Activated CD4-positive, alpha-beta T cell treated with anti-CD3 and anti-CD28 coated beads, Interleukin-2, amount 10 ng/mL, durations not matched to agents 7 days and 5 days (primary cell): ENCODE measurements at regions not wholly inside any gene's neighbourhood (a gene's known extent, or its start where the extent isn't known, plus 50 kb on each side); places are given as distances from the start of the nearest gene placed in this dataset.
"Not testable (repeated sequence)": the region's sequence is repeated elsewhere in the genome, so short reads cannot be mapped to it uniquely, and the experiment has no call there.

Experiments used
- CTCF ChIA-PET: fragments of 350-600 bp; sonication (Branson Sonifier 250); formaldehyde crosslinking; loops from one replicate; lab custom pipeline; 2021; ENCODE audit warnings: antibody characterized with exemption; lab: Charles Lee
- POLR2A ChIA-PET: fragments of 350-600 bp; sonication (Branson Sonifier 250); formaldehyde crosslinking; loops from one replicate; lab custom pipeline; 2021; ENCODE audit warnings: antibody characterized with exemption; lab: Charles Lee
- DNase-seq: peaks from one replicate; pipeline ENCODE4 v3.0.0-alpha.2; 2020
- H3K27ac Mint-ChIP-seq: one replicate; pipeline ENCODE4 v1.8.0; 2021; ENCODE audit warnings: mild to moderate bottlenecking, moderate library complexity, mixed read lengths
- H3K27me3 Mint-ChIP-seq: one replicate; pipeline ENCODE4 v1.8.0; 2021; ENCODE audit warnings: mixed read lengths
- H3K36me3 Mint-ChIP-seq: one replicate; pipeline ENCODE4 v1.8.0; 2021; ENCODE audit warnings: low read depth, mixed read lengths
- H3K4me1 Mint-ChIP-seq: one replicate; pipeline ENCODE4 v1.8.0; 2021; ENCODE audit warnings: mixed read lengths
- H3K4me3 Mint-ChIP-seq: one replicate; pipeline ENCODE4 v1.8.0; 2021; ENCODE audit warnings: mild to moderate bottlenecking, moderate library complexity, mixed read lengths
- H3K9me3 Mint-ChIP-seq: one replicate; pipeline ENCODE4 v1.8.0; 2021; ENCODE audit warnings: mixed read lengths

DNA sequence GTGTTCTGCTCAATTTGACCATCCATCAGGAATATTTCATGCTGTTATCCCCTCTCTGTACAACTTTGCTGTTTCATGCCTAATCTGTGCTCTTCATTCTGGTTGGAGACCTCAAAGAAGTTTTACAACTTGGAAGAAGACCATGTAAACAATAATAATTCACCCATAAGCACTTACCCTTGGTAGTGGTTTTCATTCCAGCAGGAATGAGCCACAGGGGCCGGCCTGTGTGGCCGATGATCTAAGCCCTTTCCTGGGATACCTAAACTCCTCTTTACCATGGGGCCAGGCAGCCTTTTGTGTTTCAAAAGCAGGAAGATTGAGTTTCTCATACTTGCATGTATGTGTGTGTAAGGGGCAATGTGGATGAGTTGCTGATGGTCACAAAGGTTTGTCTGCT lies 165.0 kb downstream of the FGF1 start:
- POLR2A ChIA-PET = no interaction called here
- DNase-seq = no peak
- Mint-ChIP-seq H3K36me3 (no peaks in the 10 kb centered on the region), H3K27ac (no peak overlapping the region), H3K27me3 (peaks cover 2% of the 10 kb centered on the region), H3K4me3 (no peak overlapping the region), H3K4me1 (no peaks in the 10 kb centered on the region), H3K9me3 (peaks cover 4% of the 10 kb centered on the region)
- CTCF ChIA-PET = interaction anchor here (0.6 kb wide), 1 partner anchor 16 kb away, joined by 3 read pairs; no protein-coding TSS in a partner anchor

DNA sequence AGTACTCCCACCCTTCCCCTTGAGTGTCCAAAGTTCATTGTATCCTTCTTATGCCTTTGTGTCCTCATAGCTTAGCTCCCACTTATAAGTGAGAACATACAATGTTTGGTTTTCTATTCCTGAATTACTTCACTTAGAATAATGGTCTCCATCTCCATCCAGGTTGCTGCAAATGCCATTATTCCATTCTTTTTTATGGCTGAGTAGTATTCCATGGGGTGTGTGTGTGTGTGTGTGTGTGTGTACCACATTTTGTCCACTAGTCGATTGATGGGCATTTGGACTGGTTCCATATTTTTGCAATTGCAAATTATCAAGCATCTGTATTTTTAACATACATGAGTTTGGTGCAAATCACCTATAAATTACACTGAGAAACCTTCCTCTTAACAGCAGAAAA lies 166.0 kb downstream of the FGF1 start:
- POLR2A ChIA-PET, H3K36me3 Mint-ChIP-seq, H3K9me3 Mint-ChIP-seq, H3K4me3 Mint-ChIP-seq, H3K4me1 Mint-ChIP-seq, H3K27ac Mint-ChIP-seq, H3K27me3 Mint-ChIP-seq, DNase-seq: not testable (repeated sequence)
- CTCF ChIA-PET = interaction anchor here (0.6 kb wide), 1 partner anchor 17 kb away, joined by 3 read pairs; no protein-coding TSS in a partner anchor

DNA sequence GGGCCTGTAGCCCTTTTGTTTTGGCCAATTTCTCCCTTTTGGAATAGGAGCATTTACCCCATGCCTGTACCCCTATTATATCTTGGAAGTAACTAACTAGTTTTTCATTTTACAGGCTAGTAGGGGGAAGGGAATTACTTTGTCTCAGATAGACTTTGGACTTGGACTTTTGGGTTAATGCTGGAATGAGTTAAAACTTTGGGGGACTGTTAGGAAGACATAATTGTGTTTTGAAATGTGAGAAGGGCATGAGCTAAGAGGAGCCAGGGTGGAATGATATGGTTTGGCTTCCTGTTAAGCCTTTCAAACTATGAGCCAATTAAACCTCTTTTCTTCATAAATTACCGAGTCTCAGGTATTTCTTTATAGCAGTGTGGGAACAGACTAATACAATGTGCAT lies 168.1 kb downstream of the FGF1 start:
- H3K27ac Mint-ChIP-seq = no peak overlapping the region
- CTCF ChIA-PET = no interaction called here
- H3K36me3 Mint-ChIP-seq = no peaks in the 10 kb centered on the region
- H3K27me3 Mint-ChIP-seq = peaks cover 2% of the 10 kb centered on the region
- H3K4me1 Mint-ChIP-seq = no peaks in the 10 kb centered on the region
- POLR2A ChIA-PET = interaction anchor here (0.6 kb wide), 1 partner anchor 282 kb away, joined by 3 read pairs; no protein-coding TSS in a partner anchor
- no peak overlapping the region for H3K4me3 Mint-ChIP-seq
- peaks cover 2% of the 10 kb centered on the region for H3K9me3 Mint-ChIP-seq
- DNase-seq = no peak

DNA sequence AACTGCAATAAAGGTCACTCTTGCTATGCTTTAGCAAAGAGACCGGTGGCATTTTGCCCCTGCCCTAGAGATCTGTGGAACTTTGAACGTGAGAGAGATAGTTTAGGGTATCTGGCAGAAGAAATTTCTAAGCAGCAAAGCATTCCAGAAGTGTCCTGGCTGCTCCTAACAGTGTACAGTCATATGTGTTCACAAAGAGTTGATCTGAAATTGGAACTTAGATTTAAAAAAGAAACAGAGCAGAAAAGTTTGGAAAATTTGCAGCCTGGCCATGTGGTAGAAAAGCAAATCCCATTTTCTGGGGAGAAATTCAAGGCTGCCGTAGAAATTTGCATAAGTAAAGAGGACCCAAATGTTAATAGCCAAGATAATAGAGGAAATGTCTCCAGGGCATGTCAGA lies 169.2 kb downstream of the FGF1 start:
- H3K27ac Mint-ChIP-seq = no peak overlapping the region
- no peaks in the 10 kb centered on the region for H3K4me1 Mint-ChIP-seq
- H3K9me3 Mint-ChIP-seq = peaks cover 2% of the 10 kb centered on the region

DNA sequence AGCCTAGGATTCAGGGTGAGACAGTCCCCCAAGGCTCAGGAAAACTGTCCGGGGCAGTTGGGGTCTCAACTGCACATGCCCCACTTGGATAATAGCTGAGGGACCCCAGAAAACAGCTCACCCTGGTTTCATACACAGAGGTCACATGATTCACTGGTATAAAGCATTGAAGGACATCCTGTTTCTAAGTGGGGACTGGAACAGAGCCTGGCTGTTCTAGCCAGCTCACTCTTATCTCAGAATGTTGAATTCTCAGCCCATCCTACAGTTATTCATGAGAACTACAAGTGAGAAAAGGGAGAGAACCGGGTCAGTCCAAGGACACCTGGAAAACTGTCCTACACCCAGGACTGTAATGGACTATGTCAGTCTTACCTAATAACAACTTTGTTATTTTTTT lies 170.9 kb downstream of the FGF1 start:
- no peaks in the 10 kb centered on the region for H3K4me1 Mint-ChIP-seq
- ChIA-PET POLR2A (no interaction called here), CTCF (no interaction called here)
- H3K9me3 Mint-ChIP-seq = peaks cover 5% of the 10 kb centered on the region
- DNase-seq = no peak
- H3K27me3 Mint-ChIP-seq = peaks cover 2% of the 10 kb centered on the region
- H3K36me3 Mint-ChIP-seq = no peaks in the 10 kb centered on the region
- no peak overlapping the region for H3K27ac Mint-ChIP-seq
- H3K4me3 Mint-ChIP-seq = no peak overlapping the region

More for the DNA sequence above, 169.2 kb downstream of the FGF1 start:
- Mint-ChIP-seq H3K4me3 (no peak overlapping the region), H3K36me3 (no peaks in the 10 kb centered on the region), H3K27me3 (peaks cover 2% of the 10 kb centered on the region)
- CTCF ChIA-PET = no interaction called here
- no peak for DNase-seq
- POLR2A ChIA-PET = no interaction called here

DNA sequence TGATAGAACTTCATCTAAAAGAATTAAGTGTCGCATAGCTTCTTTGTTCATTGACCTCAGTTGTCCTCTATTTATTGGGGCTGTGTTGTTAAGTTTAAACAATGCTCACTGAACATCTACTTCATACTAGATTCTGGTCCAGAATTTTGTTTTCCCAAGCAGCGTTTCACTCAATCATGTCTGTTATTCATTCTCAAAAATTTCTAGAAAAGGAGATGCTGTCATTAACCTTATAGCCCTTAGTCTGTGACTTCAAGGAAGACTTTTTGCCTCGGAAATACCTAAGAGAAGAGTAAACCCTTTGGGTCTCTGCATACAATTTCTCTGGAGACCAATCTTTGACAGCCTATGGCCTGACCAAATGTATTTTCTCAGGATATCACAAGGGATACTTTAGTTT lies 171.7 kb downstream of the FGF1 start:
- no peak for DNase-seq
- ChIA-PET CTCF (no interaction called here), POLR2A (no interaction called here)
- H3K4me3 Mint-ChIP-seq = no peak overlapping the region
- H3K9me3 Mint-ChIP-seq = peaks cover 5% of the 10 kb centered on the region
- no peaks in the 10 kb centered on the region for H3K36me3 Mint-ChIP-seq
- H3K27ac Mint-ChIP-seq = no peak overlapping the region
- H3K27me3 Mint-ChIP-seq = no peaks in the 10 kb centered on the region
- peaks cover under 1% of the 10 kb centered on the region for H3K4me1 Mint-ChIP-seq

DNA sequence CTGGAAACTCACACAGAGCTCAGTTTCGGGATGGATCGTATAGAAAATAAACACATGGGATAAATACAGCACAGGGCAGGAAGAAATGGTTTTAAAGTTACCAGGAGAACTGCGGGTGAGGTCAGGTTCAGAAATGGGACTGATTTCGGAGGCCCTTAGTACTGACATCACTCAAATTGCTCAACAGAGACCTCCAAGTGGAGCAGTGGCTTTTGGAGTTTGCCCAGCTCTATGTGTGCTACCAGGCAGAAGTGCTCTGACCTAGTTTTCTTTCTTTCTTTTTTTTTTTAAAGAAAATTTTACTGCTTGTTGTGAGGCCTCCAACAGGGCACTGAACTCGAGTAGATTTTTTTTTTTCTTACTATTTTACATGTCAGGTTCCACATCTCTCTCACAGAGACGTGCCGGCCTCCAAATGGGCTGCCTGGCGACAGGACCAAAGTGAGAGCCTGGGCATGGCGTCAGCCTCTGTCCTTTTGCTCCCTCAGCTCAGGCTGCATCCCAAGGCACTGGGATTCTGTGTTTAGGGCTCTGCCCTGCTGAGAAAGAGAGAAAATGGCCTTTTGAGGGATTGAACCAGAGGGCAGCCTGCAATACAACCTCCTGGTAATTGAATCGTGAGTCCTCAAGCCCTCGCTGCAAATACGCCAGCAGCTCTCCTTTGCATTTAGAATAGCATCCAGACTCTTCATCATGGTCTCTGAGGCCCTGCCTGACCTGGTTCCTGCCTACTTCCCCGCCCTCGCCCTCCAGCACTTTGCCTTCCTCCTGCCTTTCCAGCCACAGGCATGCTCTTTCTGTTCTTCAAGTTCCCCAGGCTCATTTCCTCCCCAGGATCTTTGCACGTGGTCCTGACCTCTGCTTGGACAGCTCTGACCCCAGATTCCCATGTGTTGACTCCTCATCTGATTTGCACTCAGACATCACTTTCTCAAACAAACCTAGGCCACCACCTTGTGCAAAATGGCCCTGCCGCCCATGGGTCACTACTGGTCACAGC lies 173.5 kb downstream of the FGF1 start:
- no peaks in the 10 kb centered on the region for H3K36me3 Mint-ChIP-seq
- CTCF ChIA-PET = interaction anchor here (0.6 to 1.4 kb wide), 3 partner anchors 10 to 743 kb away, joined by 3 to 4 read pairs (median 3); no protein-coding TSS in a partner anchor
- POLR2A ChIA-PET = no interaction called here
- no peak overlapping the region for H3K27ac Mint-ChIP-seq
- DNase-seq = no peak
- H3K9me3 Mint-ChIP-seq = peaks cover 5% of the 10 kb centered on the region
- H3K4me1 Mint-ChIP-seq = peaks cover 9% of the 10 kb centered on the region
- no peak overlapping the region for H3K4me3 Mint-ChIP-seq
- H3K27me3 Mint-ChIP-seq = no peaks in the 10 kb centered on the region

DNA sequence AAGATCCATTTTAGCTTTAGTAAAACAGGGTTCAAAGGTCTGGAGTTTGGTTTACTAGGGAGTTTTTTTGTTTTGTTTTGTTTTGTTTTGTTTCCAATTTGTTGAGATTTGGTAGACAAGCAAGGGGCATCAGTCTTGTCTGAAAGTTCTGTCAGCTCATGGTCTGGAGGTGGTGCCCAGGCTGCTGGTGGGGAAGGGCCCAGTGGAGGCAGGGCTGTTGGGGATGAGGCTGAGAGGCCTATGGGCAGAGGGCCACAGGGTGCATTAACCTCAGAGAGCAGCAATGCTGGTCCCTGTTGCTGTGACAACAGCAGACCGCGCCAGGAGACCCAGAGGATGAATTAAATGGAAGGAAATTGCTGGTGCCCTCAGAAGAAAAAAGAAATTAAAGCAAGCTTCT lies 174.5 kb downstream of the FGF1 start:
- Mint-ChIP-seq H3K27me3 (no peaks in the 10 kb centered on the region), H3K36me3 (no peaks in the 10 kb centered on the region)
- CTCF ChIA-PET = interaction anchor here (1.0 to 1.5 kb wide), 5 partner anchors 11 to 245 kb away, joined by 3 to 4 read pairs (median 3); no protein-coding TSS in a partner anchor

DNA sequence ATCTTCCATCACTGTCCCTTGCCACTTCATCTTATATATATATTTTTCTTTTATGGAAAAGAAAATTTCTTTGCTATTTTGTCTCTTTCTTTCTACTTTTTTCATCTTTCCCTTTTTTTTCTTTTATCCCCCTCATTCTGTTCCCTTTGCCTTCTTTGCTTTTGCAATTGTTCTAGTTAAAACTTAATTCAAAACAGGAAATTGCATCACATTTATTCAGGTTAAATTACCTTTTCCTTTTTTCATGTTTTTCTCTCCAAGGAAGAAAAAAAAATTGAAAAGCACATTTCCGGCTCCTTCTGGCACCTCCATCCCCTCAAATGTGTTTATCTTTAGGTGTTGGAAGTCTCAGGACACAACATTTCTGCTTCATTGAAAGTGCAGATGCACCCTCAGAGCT lies 176.9 kb downstream of the FGF1 start:
- DNase-seq = no peak
- no peaks in the 10 kb centered on the region for H3K27me3 Mint-ChIP-seq
- H3K36me3 Mint-ChIP-seq = no peaks in the 10 kb centered on the region
- peaks cover 14% of the 10 kb centered on the region for H3K4me1 Mint-ChIP-seq
- POLR2A ChIA-PET = no interaction called here
- CTCF ChIA-PET = interaction anchor here (0.6 to 1.2 kb wide), 2 partner anchors 21 to 239 kb away, joined by 3 read pairs; no protein-coding TSS in a partner anchor
- peaks cover 2% of the 10 kb centered on the region for H3K9me3 Mint-ChIP-seq
- H3K27ac Mint-ChIP-seq = no peak overlapping the region
- no peak overlapping the region for H3K4me3 Mint-ChIP-seq

More for the DNA sequence above, 174.5 kb downstream of the FGF1 start:
- Mint-ChIP-seq H3K4me3 (no peak overlapping the region), H3K4me1 (peaks cover 9% of the 10 kb centered on the region), H3K9me3 (peaks cover 2% of the 10 kb centered on the region), H3K27ac (no peak overlapping the region)
- POLR2A ChIA-PET = no interaction called here
- DNase-seq = no peak

DNA sequence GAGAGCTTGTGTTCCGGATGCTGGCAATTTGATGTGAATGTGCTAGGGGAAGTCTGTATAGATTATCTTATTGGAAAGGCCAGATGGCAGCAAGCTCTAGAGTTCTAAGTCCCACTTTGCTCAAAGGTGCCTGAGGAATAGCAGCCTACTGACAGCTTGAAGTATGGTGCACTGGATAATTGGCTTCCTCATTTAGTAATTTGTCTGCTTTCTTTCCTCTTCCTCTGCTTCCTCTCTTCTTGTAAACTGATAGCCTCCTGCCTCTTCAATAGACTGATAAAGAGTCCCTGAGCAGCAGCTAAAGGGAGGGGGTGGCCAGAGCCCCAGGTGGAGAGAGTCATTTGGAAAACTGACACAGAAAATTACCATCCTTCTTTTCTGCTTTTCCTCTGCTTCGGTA lies 177.3 kb downstream of the FGF1 start:
- H3K4me3 Mint-ChIP-seq = no peak overlapping the region
- peaks cover 17% of the 10 kb centered on the region for H3K4me1 Mint-ChIP-seq
- peaks cover 2% of the 10 kb centered on the region for H3K9me3 Mint-ChIP-seq
- H3K36me3 Mint-ChIP-seq = no peaks in the 10 kb centered on the region
- no peaks in the 10 kb centered on the region for H3K27me3 Mint-ChIP-seq
- ChIA-PET POLR2A (no interaction called here), CTCF (interaction anchor here (1.1 kb wide), 1 partner anchor 37 kb away, joined by 3 read pairs; no protein-coding TSS in a partner anchor)
- DNase-seq = no peak
- no peak overlapping the region for H3K27ac Mint-ChIP-seq

DNA sequence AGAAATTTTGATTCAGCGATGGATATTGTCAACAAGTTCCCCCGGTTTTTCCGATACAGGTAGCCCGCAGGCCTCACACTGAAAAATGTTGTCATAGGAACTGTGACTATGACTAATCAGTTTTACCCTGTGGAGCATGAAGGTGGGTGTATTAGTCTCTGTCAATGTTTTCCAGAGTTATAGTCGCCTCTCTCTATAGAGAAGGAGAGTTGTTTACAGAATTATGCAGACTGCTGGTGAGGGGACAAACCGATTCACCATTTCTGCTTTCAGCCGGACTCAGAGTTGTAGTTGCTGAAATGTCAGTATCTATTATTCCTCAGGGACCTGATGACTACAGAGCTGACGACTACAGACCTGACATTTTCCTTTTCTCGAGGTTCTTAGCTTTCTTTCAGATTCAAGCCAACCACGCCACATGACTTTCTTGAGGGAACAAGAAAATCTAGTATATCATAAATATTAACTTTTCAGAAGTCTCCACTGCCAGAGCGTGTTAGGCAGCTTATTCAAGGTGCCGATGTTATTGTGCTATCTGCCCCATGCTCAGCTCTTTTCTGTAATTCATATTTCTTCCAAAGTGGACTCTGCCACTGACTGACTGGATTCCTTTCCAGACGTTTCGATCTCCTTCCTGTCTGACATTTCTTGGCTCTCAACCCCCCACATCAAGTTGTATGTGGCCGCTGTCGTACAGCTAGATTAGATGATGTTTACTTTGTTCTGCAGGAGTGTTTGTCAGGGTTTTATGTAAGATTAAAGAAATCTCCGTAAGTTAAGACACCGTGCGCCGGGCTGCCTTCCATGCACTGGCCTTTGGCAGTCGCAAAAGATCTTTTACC lies 178.1 kb downstream of the FGF1 start:
- CTCF ChIA-PET = interaction anchor here (1.1 kb wide), 1 partner anchor 36 kb away, joined by 3 read pairs; no protein-coding TSS in a partner anchor
- H3K4me1 Mint-ChIP-seq = peaks cover 18% of the 10 kb centered on the region
- H3K36me3 Mint-ChIP-seq = no peaks in the 10 kb centered on the region
- H3K4me3 Mint-ChIP-seq = no peak overlapping the region
- DNase-seq = no peak
- no peak overlapping the region for H3K27ac Mint-ChIP-seq
- peaks cover 2% of the 10 kb centered on the region for H3K9me3 Mint-ChIP-seq
- no peaks in the 10 kb centered on the region for H3K27me3 Mint-ChIP-seq
- POLR2A ChIA-PET = no interaction called here

DNA sequence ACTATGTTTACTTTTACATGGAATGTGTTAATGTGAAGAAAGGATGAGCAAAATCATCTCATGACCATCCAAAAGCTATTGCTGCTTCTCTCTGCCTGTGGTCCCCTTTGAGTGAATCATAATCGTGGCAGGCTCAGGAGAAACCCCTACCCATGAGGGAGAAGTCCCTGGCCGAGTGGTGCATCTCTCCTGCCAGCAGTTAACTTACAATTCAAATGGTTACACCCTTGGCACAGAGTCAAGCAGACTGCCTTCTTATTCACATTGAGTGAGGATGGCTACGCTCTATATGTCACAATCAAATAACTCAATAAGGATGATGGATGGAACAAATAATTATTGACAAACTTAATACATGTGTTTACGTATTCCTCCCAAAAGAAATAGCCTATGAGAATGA lies 179.1 kb downstream of the FGF1 start:
- Mint-ChIP-seq H3K4me1 (peaks cover 18% of the 10 kb centered on the region), H3K36me3 (no peaks in the 10 kb centered on the region), H3K4me3 (no peak overlapping the region), H3K27ac (no peak overlapping the region), H3K27me3 (no peaks in the 10 kb centered on the region), H3K9me3 (peaks cover 2% of the 10 kb centered on the region)
- POLR2A ChIA-PET = interaction anchor here (0.6 kb wide), 1 partner anchor 289 kb away, joined by 4 read pairs; no protein-coding TSS in a partner anchor
- no peak for DNase-seq
- CTCF ChIA-PET = no interaction called here
